Hematopoietic multipotent progenitor cell treated with erythropoietin and hydrocortisone succinate and interleukin-3 and kit ligand, for 6 days (in vitro differentiated cells): ENCODE measurements at regions not wholly inside any gene's neighbourhood (a gene's known extent, or its start where the extent isn't known, plus 50 kb on each side); places are given as distances from the start of the nearest gene placed in this dataset.

Experiments
- DNase-seq: peaks from one replicate; pipeline ENCODE4 v3.0.0-alpha.2; 2015

DNA sequence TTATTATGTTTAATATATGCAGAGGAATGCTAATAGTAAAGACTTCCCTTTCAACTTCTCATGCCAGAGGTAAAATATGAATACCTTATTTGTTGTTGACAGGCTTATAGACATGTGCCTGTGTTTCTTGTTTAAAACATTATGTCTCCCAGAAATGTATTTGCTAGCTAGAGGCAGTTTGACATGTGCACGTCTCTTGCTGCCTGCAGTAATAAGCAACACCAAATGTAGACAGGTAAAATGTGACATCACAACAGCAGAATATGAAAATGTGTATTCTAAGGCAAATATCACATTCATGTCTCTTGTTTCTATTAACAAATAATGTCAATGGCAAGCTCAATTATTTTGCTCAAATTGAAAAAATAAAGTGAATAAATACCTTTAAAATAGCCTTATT lies 80.2 kb upstream of the NEGR1 start:
- DNase-seq, result no peak

DNA sequence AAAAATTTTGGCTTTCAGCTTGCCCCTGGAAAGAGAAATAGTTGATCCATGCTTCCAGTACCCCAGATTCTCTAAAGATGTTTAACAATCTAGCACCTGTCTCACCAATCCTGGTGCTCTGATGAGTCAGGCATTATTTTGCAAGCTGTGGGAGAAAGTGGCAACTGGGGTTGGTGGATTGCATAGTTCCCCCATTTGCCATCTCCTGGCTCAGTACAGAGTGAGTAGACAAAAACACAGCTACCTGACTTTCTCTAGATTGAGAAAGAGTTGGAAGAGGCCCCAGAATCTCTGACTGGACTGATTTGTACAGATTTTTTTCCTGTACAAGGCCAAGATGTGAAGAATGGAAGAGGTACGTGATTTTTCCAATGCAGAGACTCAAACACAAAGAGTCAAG lies 75.1 kb upstream of the NEGR1 start:
- DNase-seq, result no peak

DNA sequence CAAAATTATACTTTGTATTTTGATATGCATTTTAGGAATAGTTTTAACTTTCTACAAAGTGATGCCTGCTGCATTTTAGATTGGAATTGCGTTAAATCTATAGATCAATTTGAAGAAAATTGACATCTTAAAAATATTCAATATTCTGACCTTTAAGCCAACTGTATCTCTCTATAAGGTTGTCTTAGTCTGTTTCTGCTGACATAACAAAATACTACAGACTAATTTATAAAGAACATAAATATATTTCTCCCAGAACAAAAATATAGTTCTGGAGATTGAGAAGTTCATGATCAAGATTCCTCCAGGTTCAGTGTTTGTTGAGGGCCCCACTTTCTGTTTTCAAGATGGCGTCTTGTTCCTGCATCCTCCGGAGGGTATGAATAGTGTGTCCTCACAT lies 73.6 kb upstream of the NEGR1 start:
- no peak for DNase-seq

DNA sequence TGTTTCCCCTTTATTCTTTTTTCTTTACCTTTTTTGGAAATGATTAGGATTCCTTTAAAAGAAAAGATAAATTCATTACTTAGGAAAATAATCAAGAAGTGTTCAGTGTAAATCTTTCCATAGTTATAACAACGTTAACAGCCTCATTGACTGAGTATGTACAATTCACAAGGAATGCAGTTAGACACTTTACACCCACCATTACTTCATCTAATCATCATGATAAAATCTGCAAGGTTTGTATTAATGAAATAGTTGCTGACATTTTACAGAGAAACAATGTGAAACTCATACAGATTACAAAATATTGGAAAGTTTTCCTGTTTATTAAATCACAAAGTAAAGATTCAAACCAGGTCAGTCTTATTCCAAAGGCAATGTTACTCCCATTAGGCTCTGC lies 59.3 kb upstream of the NEGR1 start:
- no peak for DNase-seq

DNA sequence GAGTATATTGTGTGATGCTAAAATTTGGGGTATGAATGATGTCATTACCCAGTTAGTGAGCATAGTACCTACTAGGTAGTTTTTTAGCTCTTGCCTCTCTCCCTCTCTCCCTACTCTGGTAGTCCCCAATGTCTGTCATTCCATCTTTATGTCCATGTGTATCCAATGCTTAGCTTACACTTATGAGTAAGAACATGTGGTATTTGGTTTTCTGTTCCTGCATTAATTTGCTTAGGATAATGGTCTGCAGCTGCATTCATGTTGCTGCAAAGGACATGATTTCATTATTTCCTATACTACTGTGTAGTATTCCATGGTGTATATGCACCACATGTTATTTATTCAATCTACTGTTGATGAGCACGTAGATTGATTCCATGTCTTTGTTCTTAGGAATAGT lies 54.4 kb upstream of the NEGR1 start:
- DNase-seq, result no peak
